ENCODE measurements at regions not wholly inside any gene's neighbourhood (a gene's known extent, or its start where the extent isn't known, plus 50 kb on each side); places are given as distances from the start of the nearest gene placed in this dataset.

- Mint-ChIP-seq H3K9me3 (ENCODE audit: insufficient read depth) (peaks cover 15% of the 10 kb centered on the region), H3K27ac (no peak overlapping the region), H3K27me3 (no peaks in the 10 kb centered on the region), H3K4me1 (no peaks in the 10 kb centered on the region), H3K4me3 (no peak overlapping the region)
- H4K20me1 ChIP-seq (ENCODE audit: control insufficient read depth, insufficient read depth, low read length, poor library complexity, severe bottlenecking), result no peaks in the 10 kb centered on the region
- H3K27ac ChIP-seq (ENCODE audit: low read length in 2 of 2), result no peak overlapping the region
- intact Hi-C loops (cut with micrococcal nuclease), result no loop called here
- POLR2A ChIA-PET, result no interaction called here
- H2AFZ ChIP-seq (ENCODE audit: insufficient read depth, low read depth, low read length, poor library complexity, severe bottlenecking), result no peak overlapping the region
- H3K4me1 ChIP-seq (ENCODE audit: control insufficient read depth in 2 of 2, insufficient read depth in 2 of 2, low read length in 2 of 2), result no peaks in the 10 kb centered on the region
- no peak for ATAC-seq (ENCODE audit: low read depth)
- CTCF ChIA-PET, result no interaction called here
- H3K27me3 ChIP-seq (replicated peaks in 1 of 4; ENCODE audit: control extremely low read depth in 1 of 4, control insufficient read depth in 3 of 4, insufficient read depth in 4 of 4, low read length in 3 of 4), result no peaks in the 10 kb centered on the region
- no peak overlapping the region for H3K9ac ChIP-seq (ENCODE audit: low read length)
- no peaks in the 10 kb centered on the region for H3K79me2 ChIP-seq (ENCODE audit: control insufficient read depth, insufficient read depth, low read length)
- peaks cover 2 to 34% (median 2%) of the 10 kb centered on the region in 3 donors for H3K9me3 ChIP-seq (ENCODE audit: control extremely low read depth in 1 of 3, control insufficient read depth in 2 of 3, insufficient read depth in 1 of 3, low read length in 2 of 3)
- DNase-seq, result no peak
- TF ChIP-seq EZH2 (IDR thresholded peaks at IDR 0.05; ENCODE audit: borderline replicate concordance, insufficient read depth, low read depth, low read length, poor library complexity, severe bottlenecking) (no peak), CTCF (IDR thresholded peaks at IDR 0.05) (no peak)
- H3K36me3 ChIP-seq (replicated peaks in 1 of 2; ENCODE audit: control extremely low read depth in 1 of 2, control insufficient read depth in 1 of 2, extremely low read depth in 1 of 2, insufficient read depth in 2 of 2, low read length in 1 of 2), result no peaks in the 10 kb centered on the region
- no peak overlapping the region for H3K4me3 ChIP-seq (ENCODE audit: control extremely low read depth in 1 of 5, extremely low read depth in 1 of 5, insufficient read depth in 1 of 5, low read depth in 2 of 5, low read length in 4 of 5)
- no peak overlapping the region for H3K4me2 ChIP-seq (replicated peaks; ENCODE audit: low read depth, low read length, poor library complexity, severe bottlenecking)
- WGBS (ENCODE audit: insufficient coverage), result 93% methylated on average over 7 of the region's 7 CpGs
Measured at GRCh38 chr6:168778201-168778600, 337.2 kb downstream of the SMOC2 start.

GRCh38 chr6:168774381-168774780 is 333.4 kb downstream of the SMOC2 start:
- Mint-ChIP-seq H3K4me3 (no peak overlapping the region), H3K9me3 (ENCODE audit: insufficient read depth) (peaks cover 22% of the 10 kb centered on the region), H3K4me1 (no peaks in the 10 kb centered on the region), H3K27me3 (no peaks in the 10 kb centered on the region), H3K27ac (no peak overlapping the region)
- TF ChIP-seq CTCF (IDR thresholded peaks at IDR 0.05) (no peak), EZH2 (IDR thresholded peaks at IDR 0.05; ENCODE audit: borderline replicate concordance, insufficient read depth, low read depth, low read length, poor library complexity, severe bottlenecking) (no peak)
- H4K20me1 ChIP-seq (ENCODE audit: control insufficient read depth, insufficient read depth, low read length, poor library complexity, severe bottlenecking), result no peaks in the 10 kb centered on the region
- H3K9me3 ChIP-seq (ENCODE audit: control extremely low read depth in 1 of 3, control insufficient read depth in 2 of 3, insufficient read depth in 1 of 3, low read length in 2 of 3), result peaks cover 0 to 28% (median 2%) of the 10 kb centered on the region in 3 donors
- ChIA-PET POLR2A (no interaction called here), CTCF (no interaction called here)
- H3K79me2 ChIP-seq (ENCODE audit: control insufficient read depth, insufficient read depth, low read length), result no peaks in the 10 kb centered on the region
- H2AFZ ChIP-seq (ENCODE audit: insufficient read depth, low read depth, low read length, poor library complexity, severe bottlenecking), result no peak overlapping the region
- intact Hi-C loops (cut with micrococcal nuclease), result no loop called here
- H3K9ac ChIP-seq (ENCODE audit: low read length), result no peak overlapping the region
- ATAC-seq (ENCODE audit: low read depth) (no peak), DNase-seq (no peak)
- H3K4me1 ChIP-seq (ENCODE audit: control insufficient read depth in 2 of 2, insufficient read depth in 2 of 2, low read length in 2 of 2), result no peaks in the 10 kb centered on the region
- no peaks in the 10 kb centered on the region for H3K27me3 ChIP-seq (replicated peaks in 1 of 4; ENCODE audit: control extremely low read depth in 1 of 4, control insufficient read depth in 3 of 4, insufficient read depth in 4 of 4, low read length in 3 of 4)
- H3K36me3 ChIP-seq (replicated peaks in 1 of 2; ENCODE audit: control extremely low read depth in 1 of 2, control insufficient read depth in 1 of 2, extremely low read depth in 1 of 2, insufficient read depth in 2 of 2, low read length in 1 of 2), result no peaks in the 10 kb centered on the region
- H3K4me2 ChIP-seq (replicated peaks; ENCODE audit: low read depth, low read length, poor library complexity, severe bottlenecking), result no peak overlapping the region
- H3K4me3 ChIP-seq (ENCODE audit: control extremely low read depth in 1 of 5, extremely low read depth in 1 of 5, insufficient read depth in 1 of 5, low read depth in 2 of 5, low read length in 4 of 5), result no peak overlapping the region
- H3K27ac ChIP-seq (ENCODE audit: low read length in 2 of 2), result no peak overlapping the region

Data from B cell (primary cell).